ENCODE measurements at regions not wholly inside any gene's neighbourhood (a gene's known extent, or its start where the extent isn't known, plus 50 kb on each side); places are given as distances from the start of the nearest gene placed in this dataset.

DNA sequence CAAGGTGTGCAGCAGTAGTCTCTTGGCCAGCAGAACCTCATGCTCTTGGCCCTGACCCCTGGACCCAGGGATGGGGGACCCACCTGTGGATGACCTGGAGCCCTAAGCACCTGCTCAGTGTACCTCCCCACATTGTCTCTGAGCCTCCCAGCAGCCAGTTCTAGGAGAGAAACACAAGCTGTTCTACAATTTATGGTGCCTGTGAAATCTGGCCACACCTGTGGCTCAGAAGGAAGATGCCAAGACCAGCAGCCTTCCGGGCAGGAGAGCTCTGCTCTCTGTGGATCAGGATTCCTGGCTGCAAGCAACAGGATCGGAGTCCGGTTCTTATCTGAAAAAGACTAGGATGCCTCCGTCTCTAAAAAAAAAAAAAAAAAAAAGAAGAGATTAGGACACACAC, 103.6 kb upstream of the ANO1 start:
- H3K27ac ChIP-seq = no peak overlapping the region
- no peak overlapping the region for H3K4me3 ChIP-seq (ENCODE audit: low read depth, low read length)
- DNase-seq = no peak
- TF ChIP-seq, protein P1, sequence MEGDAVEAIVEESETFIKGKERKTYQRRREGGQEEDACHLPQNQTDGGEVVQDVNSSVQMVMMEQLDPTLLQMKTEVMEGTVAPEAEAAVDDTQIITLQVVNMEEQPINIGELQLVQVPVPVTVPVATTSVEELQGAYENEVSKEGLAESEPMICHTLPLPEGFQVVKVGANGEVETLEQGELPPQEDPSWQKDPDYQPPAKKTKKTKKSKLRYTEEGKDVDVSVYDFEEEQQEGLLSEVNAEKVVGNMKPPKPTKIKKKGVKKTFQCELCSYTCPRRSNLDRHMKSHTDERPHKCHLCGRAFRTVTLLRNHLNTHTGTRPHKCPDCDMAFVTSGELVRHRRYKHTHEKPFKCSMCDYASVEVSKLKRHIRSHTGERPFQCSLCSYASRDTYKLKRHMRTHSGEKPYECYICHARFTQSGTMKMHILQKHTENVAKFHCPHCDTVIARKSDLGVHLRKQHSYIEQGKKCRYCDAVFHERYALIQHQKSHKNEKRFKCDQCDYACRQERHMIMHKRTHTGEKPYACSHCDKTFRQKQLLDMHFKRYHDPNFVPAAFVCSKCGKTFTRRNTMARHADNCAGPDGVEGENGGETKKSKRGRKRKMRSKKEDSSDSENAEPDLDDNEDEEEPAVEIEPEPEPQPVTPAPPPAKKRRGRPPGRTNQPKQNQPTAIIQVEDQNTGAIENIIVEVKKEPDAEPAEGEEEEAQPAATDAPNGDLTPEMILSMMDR (IDR thresholded peaks at IDR 0.05; ENCODE audit: low read depth, low read length) = no peak
- H3K9me3 ChIP-seq (ENCODE audit: severe bottlenecking) = no peaks in the 10 kb centered on the region
- H3K27me3 ChIP-seq (ENCODE audit: insufficient read depth, low read depth, severe bottlenecking) = no peaks in the 10 kb centered on the region
- H3K36me3 ChIP-seq = no peaks in the 10 kb centered on the region

DNA sequence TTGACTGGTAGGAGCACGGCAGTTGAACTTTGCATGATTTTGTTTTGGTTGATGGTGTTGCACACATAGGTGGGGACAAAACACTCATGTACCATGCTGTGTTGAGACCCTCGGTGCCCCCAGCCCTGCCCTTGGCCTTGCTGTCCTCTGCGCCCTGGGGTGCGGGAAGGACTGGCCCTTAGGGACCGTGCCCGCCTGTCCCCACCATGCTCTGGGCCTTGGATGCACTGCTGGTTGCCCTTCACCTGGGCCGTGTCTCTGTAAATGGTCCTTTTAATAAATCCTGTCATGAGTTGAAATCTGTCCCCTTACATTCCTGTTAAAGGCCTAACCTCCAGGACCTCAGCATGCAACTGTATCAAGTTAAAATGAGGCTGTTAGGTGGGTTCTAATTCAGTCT, 102.3 kb upstream of the ANO1 start:
- no peaks in the 10 kb centered on the region for H3K27me3 ChIP-seq (ENCODE audit: insufficient read depth, low read depth, severe bottlenecking)
- no peak overlapping the region for H3K27ac ChIP-seq

DNA sequence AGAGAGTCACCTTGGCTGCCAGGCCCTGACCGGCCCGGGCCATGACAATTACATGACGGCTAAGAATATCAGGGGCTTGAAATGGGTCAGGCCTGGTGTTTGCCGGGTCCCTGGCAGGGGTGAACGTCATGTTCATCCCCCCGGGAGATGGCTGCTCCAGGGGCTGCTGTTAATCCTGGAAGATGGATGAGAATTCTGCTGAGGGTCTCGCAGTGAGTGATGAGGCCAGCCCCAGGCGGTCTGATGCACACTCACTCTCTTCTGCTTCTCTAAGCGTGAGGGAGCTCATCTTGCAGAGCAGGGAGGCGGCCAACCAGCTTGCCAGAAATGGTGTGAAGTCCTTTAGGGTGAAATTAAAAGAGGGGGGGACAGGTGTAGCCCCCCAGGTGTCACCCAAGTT, 101.3 kb upstream of the ANO1 start:
- Histone ChIP-seq H3K27ac (no peak overlapping the region), H3K9me3 (ENCODE audit: severe bottlenecking) (no peaks in the 10 kb centered on the region), H3K27me3 (ENCODE audit: insufficient read depth, low read depth, severe bottlenecking) (no peaks in the 10 kb centered on the region), H3K36me3 (no peaks in the 10 kb centered on the region), H3K4me3 (ENCODE audit: low read depth, low read length) (no peak overlapping the region)
- TF ChIP-seq, protein P1 (IDR thresholded peaks at IDR 0.05; ENCODE audit: low read depth, low read length) = no peak
- no peak for DNase-seq

More for the DNA sequence above, 102.3 kb upstream of the ANO1 start:
- no peaks in the 10 kb centered on the region for H3K9me3 ChIP-seq (ENCODE audit: severe bottlenecking)
- TF ChIP-seq, protein P1 (IDR thresholded peaks at IDR 0.05; ENCODE audit: low read depth, low read length) = no peak
- no peak for DNase-seq
- no peak overlapping the region for H3K4me3 ChIP-seq (ENCODE audit: low read depth, low read length)
- no peaks in the 10 kb centered on the region for H3K36me3 ChIP-seq

DNA sequence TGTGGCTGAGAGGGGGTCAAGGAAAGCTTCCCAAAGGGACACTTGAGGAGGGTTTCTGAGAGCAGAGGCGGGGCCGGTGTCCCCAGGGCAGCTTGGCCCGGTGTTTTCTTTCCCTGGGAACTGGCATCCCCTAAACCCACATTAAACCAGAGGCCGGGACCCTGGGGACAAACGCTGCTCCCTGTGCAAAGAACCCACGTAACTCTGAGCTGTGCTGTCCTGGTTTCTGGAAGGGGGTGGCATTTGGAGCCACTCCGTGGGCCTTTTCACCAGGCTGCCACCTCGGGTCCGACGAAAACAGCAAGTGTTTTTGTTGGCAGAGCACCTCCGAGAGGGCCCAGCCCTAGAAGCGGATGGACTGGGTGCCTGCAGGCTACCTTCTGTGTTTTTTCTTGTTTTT, 100.2 kb upstream of the ANO1 start:
- H3K9me3 ChIP-seq (ENCODE audit: severe bottlenecking) = no peaks in the 10 kb centered on the region
- no peak overlapping the region for H3K4me3 ChIP-seq (ENCODE audit: low read depth, low read length)
- H3K36me3 ChIP-seq = no peaks in the 10 kb centered on the region
- no peak for DNase-seq
- H3K27me3 ChIP-seq (ENCODE audit: insufficient read depth, low read depth, severe bottlenecking) = no peaks in the 10 kb centered on the region
- no peak overlapping the region for H3K27ac ChIP-seq
- TF ChIP-seq, protein P1 (IDR thresholded peaks at IDR 0.05; ENCODE audit: low read depth, low read length) = no peak

DNA sequence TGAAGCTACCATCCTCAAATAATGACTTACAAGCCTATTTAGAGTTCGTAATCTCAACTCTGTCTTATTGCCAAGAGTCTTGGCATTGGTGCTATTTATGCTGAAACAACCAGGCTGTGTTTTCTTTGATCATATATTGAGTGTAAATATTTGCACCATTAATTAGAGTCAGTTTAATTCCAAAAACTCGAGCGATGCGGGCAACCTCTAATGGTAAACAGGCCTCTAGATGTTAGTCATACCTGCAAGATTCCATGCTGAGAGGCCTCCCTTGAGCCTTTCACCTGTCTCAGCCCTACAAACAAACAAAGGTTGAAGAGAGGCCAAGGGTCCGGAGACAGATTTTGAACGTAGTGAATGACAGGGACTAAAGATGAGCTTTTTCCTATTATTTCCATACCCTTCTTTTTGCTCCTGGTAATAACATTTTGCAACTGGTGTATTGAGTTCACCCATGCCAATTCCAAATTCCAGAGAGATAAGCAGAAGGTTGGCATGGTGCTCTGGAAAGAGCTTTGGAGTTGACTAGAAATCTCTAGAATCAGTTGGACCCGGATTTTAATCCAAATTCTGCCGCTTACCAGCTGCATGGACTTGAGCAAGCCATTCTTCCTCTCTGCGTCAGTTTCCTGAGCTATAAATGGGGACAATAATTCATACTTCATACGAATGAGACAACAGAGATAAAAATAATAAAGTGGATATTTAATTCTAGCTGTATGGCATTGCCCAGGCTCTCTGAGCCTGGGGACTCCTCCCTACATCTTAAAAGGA, 99.1 kb upstream of the ANO1 start:
- Histone ChIP-seq H3K27ac (no peak overlapping the region), H3K27me3 (ENCODE audit: insufficient read depth, low read depth, severe bottlenecking) (no peaks in the 10 kb centered on the region), H3K4me3 (ENCODE audit: low read depth, low read length) (no peak overlapping the region), H3K9me3 (ENCODE audit: severe bottlenecking) (no peaks in the 10 kb centered on the region), H3K36me3 (no peaks in the 10 kb centered on the region)
- TF ChIP-seq, protein P1 (IDR thresholded peaks at IDR 0.05; ENCODE audit: low read depth, low read length) = no peak
- no peak for DNase-seq

DNA sequence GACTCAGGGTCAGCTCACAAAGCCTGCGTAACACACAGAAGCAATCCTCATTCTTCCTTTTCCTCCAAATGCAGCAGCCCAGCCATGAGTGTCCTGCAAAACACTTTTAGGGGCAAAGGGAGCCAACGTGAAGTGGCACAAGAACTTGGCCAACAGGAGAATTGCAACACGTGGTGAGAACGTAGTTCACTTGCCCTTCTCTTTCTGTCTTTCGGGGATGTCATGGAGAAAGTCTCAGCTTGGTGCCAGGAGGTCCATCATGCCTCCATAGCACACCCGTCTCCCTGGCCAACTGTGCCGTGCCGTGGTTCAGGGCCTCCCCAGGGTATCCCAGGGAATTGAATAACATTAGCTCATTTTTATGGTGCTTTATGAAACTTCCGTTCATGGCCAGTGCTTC, 98.5 kb upstream of the ANO1 start:
- no peaks in the 10 kb centered on the region for H3K27me3 ChIP-seq (ENCODE audit: insufficient read depth, low read depth, severe bottlenecking)
- TF ChIP-seq, protein P1 (IDR thresholded peaks at IDR 0.05; ENCODE audit: low read depth, low read length) = no peak
- H3K27ac ChIP-seq = no peak overlapping the region
- no peak for DNase-seq
- no peak overlapping the region for H3K4me3 ChIP-seq (ENCODE audit: low read depth, low read length)
- no peaks in the 10 kb centered on the region for H3K9me3 ChIP-seq (ENCODE audit: severe bottlenecking)
- H3K36me3 ChIP-seq = no peaks in the 10 kb centered on the region
